ENCODE measurements at regions not wholly inside any gene's neighbourhood (a gene's known extent, or its start where the extent isn't known, plus 50 kb on each side); places are given as distances from the start of the nearest gene placed in this dataset.

DNA sequence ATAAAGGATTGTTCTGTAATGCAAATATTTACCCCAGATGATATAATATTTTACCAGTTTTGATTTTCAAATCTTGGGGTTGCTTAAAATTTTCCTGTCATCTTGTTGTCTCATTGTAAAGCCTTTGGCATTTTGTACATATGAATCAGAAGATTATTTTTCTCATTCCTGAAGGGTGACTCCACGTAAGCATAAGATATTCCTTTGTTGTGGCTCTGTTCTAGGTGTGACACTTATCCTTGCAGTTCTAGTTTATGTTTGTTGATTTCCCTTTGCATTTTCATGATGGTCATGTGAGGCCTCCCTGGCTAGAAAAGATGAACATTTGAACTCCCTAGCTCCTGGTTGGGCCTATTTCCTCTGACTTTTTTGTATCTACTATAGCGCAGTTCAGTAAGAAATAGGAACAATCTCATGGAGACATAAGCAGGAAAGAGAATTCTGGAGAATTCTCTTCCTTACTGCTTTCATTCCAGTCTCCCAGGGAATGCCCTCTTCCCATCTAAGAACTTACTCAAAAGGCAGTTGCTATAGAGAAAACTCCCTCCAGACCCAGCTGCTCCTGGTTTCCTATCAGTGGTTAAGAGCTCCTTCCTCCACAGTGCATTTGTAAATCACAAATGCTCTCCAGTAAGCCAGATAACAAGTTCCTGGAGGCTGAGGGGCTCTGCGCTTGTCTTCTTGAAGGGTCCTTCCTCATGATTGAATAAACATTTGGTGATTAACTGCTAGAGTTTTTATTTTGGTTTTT is 124.7 kb downstream of the WNT5A start:
- TF ChIP-seq CTCF (IDR thresholded peaks at IDR 0.05) (no peak), POLR2A (IDR thresholded peaks at IDR 0.05) (no peak)
